Activated naive CD4-positive, alpha-beta T cell treated with anti-CD3 and anti-CD28 coated beads, Interleukin-2, amount 50 U/mL, for 16 hours (primary cell): ENCODE measurements at regions not wholly inside any gene's neighbourhood (a gene's known extent, or its start where the extent isn't known, plus 50 kb on each side); places are given as distances from the start of the nearest gene placed in this dataset.

Source experiments
- DNase-seq: peaks from one replicate; pipeline ENCODE4 v3.0.0-alpha.2; 2020

GRCh38 chrX:13144927-13145655, 100.7 kb upstream of the FAM9C start:
- no peak for DNase-seq

GRCh38 chrX:13142891-13143290, 98.5 kb upstream of the FAM9C start:
- DNase-seq: no peak

DNA sequence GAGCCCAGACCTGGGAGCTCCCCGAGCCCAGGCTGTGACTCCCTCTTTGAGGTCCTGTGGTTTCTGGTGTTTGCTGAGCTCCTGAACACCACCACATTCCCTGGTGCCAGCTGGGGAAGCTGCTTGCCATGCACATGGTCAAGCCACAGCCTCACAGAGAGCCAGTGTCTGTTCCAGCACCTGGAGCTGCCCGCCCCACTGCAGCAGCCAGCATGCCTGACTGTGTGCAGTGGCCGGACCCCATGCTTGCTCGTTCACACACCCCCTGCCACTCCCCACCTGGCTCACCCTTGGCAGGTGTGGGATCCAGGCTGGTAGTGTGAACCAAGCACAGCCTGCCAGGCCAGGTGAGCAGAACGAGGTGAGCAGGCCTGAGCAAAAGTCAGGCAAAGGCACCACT, 95.6 kb upstream of the FAM9C start:
- no peak for DNase-seq

DNA sequence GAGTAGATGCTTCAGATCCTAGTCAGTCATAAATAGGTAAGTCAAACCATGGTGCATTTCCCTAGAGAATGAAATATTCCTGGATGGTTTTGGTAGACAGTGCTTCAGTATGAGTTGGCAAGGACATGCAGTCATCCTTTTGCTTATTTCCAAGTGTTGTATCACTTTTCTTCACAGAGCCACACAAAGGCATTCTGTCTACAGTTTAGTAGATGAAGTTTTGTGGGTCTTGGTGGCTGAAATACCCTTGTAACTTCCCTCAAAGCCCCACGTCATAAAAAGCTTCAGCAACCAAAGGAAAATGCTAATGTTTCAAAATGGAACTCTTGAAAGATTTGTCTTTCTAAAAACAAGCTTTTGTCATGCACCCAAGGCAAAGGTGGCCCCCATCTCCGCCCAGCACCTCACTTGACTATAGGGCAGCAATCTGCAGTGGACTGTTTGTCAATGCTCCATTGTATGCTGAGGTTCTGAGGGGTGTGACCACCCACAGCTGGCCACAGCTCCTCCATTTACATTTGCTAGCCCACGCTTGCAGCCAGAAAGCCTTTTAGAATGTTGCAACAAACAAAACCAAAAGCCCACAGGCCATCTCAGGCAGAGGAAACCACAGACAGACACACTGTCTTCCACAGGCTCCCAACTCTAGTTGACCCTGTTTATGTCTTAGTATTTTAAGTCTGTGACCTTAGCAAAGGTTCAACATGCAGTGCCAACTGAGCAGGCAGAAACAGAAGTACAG, 87.1 kb upstream of the FAM9C start:
- no peak for DNase-seq

GRCh38 chrX:13130816-13131215, 86.4 kb upstream of the FAM9C start:
- DNase-seq: no peak

DNA sequence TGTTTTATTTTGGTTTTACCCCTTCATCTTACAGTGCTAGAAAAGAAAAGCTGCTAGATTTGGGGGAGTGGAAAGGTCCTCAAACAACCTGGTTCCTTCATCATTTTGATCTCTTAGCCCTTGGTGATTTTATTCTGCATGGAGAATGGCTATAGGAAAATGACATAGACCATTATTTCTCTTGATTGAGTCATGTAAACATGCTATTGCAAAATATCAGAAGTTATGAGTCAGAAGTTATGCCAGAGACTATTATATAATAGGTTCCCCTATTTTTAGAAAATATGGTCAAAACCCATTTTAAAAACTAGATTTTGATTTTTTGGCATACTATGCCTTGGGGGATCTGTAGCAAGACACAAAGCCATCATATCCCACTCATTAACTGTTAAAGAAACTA, 83.7 kb upstream of the FAM9C start:
- DNase-seq: no peak

GRCh38 chrX:13126775-13127174, 82.4 kb upstream of the FAM9C start:
- no peak for DNase-seq

- DNase-seq: no peak
Observed at GRCh38 chrX:13125188-13125587, 80.8 kb upstream of the FAM9C start.

DNA sequence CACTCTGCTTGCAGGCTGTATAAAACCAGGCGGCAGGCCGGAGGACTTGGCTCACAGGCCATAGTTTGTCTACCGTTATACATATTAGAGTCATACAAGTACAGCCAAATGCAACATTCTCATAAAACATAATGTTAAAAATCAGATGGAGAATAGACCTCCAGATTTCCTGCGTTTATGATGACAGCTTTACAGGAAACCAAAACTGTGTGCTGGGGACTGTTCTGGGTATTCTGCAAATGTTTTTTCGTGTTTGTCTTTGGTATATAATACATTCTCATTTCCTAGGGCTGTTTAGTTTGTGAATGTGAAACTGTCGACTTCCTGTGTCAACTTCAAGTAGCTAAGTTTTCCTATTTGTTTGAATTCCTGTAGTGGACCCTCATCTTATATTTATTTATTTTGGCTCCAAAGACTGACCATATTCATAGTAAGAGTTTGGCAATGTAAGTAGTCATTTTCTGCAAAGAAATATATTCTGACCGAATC, 79.5 kb upstream of the FAM9C start:
- DNase-seq: no peak

- no peak for DNase-seq
Observed at GRCh38 chrX:13123247-13123856, 78.9 kb upstream of the FAM9C start.

- DNase-seq: no peak
Observed at GRCh38 chrX:13121020-13121555, 76.7 kb upstream of the FAM9C start.

DNA sequence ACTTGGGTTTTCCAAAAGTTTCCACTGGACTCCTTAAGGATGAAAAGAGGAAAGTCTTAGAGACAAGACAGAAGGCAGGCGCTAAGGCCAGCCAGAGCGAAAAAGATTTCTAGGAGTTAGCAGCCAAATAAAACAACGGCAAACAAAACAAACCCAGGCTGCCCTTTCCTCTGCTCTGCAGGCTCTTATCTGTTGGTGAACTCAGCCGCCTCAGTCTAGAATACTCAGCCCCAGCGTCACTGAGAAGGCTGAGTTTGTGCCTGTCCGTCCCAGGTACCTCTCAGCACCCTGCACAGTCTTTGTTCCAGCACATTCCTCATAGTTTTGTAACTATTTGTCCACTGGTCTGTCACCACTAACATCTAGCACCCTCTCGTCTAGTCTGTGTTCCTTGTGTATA, 75.6 kb upstream of the FAM9C start:
- DNase-seq: no peak

GRCh38 chrX:13119386-13119785, 75.0 kb upstream of the FAM9C start:
- DNase-seq: no peak

DNA sequence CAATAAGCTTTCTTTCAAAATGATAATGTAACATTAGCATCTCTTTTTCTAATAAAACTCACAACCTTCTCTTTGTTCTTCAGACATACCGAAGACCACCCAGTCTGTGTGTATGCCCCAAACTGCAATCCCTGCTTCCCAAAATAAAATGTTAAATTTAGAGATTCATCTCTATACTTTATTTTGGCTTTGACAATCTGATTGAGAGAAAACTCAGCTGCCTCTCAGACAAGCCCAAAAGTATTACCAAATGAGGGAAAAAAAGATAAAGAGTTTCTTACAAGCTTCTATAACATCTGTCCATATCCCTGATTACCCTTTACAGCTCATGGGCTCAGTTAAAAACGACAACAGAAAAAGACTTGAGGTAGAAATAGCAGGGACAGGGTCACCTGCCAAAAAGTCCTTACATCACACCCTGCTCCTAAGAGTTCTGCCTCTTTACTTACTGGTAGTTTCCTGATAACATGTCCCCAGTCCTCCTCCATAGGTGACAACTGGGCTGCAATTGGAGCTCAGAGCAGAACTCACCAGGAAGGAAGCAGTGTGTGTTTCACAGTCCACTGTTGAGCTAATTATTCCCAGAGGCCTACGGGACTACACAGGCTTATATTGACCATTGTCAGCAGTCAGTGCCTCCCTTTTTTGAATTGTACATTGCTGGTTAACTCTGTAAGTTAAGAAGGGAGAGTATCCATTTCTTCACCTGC, 70.9 kb upstream of the FAM9C start:
- DNase-seq: no peak

DNA sequence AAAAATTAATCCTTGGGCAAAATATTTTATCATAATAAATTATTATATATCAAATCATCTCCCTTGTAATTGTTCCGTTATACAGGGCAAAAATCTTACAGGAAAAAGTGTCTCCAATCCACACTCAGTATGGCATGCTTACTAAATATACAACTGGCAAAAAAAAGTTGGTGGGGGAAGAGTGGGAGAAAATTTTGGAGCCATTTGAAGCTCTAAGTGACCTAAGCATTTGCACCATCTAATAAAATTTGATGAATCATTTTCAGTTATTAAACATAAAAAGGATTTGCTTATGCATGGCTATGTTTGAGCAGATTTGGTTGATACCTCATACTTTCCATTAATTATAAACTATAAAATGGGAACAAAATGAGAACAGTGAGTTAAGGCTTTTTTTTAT, 68.1 kb upstream of the FAM9C start:
- DNase-seq: no peak

DNA sequence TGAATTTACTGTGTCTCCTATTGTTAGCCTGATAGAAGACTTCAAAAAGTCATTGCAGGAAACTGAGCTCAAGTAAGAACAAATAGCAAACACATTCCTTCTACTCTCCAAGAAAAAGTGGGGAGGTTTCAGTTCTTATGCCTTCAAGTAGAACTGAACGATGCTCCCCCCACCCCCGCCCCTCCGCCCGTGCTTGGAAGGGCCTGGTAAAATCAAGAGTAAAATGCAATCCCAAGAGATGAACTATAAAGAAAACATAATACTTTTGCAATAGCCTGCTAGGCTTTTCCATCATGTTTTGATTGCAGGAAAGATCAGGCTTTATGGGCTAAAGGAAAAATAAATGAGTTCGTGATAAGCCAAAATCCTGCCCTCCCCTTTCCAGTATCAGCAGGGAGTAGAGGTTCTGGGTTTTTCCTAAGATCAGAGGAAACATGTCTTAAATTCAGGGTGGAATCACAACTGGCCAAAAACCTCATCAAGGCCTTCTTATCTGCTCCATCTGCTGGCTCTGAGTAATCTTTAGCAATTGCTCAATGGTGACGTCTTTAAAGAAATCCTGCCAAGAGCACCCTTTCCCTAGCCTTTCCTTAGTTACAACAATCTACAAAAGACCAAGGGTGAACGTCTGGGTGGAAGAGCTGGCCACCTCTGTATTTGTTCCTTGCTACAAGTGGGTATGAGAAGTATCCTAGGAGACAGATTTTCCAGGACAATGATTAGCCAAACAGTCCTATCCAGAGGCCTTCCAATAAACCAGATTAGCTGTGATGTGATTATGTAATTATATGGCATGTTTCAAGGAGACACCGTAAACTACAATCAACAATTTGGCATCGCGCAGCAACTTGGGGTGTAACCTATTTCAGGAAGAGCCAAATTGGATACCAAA, 66.3 kb upstream of the FAM9C start:
- DNase-seq: no peak

GRCh38 chrX:13109817-13110216, 65.4 kb upstream of the FAM9C start:
- DNase-seq: no peak

DNA sequence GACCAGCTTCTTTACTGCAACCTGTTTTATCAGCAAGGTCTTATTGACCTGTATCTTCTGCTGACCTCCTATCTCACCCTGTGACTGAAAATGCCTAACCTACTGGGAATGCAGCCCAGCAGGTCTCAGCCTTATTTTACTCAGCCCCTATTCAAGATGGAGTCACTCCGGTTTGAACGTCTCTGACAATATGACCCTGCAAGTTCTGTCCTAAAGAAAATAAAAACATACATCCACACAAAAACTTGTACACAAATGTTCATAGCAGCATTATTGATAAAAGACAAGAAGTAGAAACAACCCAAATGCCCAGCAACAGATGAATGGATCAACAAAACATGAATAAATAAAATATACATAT, 59.5 kb upstream of the FAM9C start:
- no peak for DNase-seq

DNA sequence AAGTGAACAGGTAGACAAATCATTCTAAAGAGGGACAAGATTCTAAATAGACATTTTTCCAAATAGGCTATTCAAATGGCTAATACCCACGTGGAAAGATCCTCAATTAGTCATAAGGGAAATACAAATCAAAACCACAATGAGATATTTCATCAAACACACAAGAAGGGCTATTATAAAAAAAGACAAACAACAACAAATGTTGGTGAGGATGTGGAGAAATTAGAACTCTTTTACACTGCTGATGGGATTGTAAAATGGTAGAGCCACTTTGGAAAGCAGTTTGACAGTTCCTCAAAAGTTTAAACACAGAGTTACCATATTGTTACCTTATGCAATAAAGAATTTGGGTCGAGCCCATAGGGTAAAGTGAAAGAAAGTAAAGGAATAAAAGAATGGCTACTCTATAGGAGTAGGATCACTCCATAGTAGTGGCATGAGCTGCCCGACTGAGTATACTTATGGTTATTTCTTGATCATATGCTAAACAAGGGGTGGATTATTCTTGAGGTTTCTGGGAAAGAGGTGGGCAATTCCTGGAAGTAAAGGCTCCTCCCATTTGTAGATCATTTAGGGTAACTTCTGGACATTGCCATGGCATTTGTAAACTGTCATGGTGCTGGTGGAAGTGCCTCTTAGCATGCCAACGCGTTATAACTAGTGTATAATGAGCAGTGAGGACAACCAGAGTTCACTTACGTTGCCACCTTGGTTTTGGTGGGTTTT, 58.9 kb upstream of the FAM9C start:
- DNase-seq: no peak

GRCh38 chrX:13102636-13103035, 58.2 kb upstream of the FAM9C start:
- no peak for DNase-seq

GRCh38 chrX:13101441-13102139, 57.2 kb upstream of the FAM9C start:
- peak; percentile 44 for DNase-seq
